ENCODE measurements at regions not wholly inside any gene's neighbourhood (a gene's known extent, or its start where the extent isn't known, plus 50 kb on each side); places are given as distances from the start of the nearest gene placed in this dataset.

GRCh38 chr2:142509401-142509800, 368.1 kb upstream of the KYNU start:
- TF ChIP-seq GATA2 (IDR thresholded peaks at IDR 0.05; ENCODE audit: low read depth, low read length) (no peak), GATA3 (IDR thresholded peaks at IDR 0.05; ENCODE audit: low read depth, low read length) (no peak)
